GM19023 (cell line): ENCODE measurements at regions not wholly inside any gene's neighbourhood (a gene's known extent, or its start where the extent isn't known, plus 50 kb on each side); places are given as distances from the start of the nearest gene placed in this dataset.

Source experiments
- ATAC-seq: cut with Tn5 transposase; IDR thresholded peaks from one replicate; pipeline ENCODE4 v1.9.1; 2021; ENCODE audit warnings: mild to moderate bottlenecking, moderate library complexity; ENCODE audit not compliant: unreplicated experiment

- ATAC-seq: no peak
Observed at GRCh38 chr1:209400351-209401220, 182.9 kb upstream of the CAMK1G start.

- ATAC-seq: no peak
Observed at GRCh38 chr1:209402697-209403096, 180.8 kb upstream of the CAMK1G start.

- no peak for ATAC-seq
Observed at GRCh38 chr1:209403921-209404320, 179.6 kb upstream of the CAMK1G start.

GRCh38 chr1:209404577-209404976, 178.9 kb upstream of the CAMK1G start:
- ATAC-seq: no peak

- no peak for ATAC-seq
Observed at GRCh38 chr1:209405183-209405814, 178.2 kb upstream of the CAMK1G start.

GRCh38 chr1:209406168-209406567, 177.3 kb upstream of the CAMK1G start:
- ATAC-seq: no peak

- no peak for ATAC-seq
Observed at GRCh38 chr1:209406595-209406994, 176.9 kb upstream of the CAMK1G start.

GRCh38 chr1:209409780-209410179, 173.7 kb upstream of the CAMK1G start:
- ATAC-seq: no peak

- ATAC-seq: no peak
Observed at GRCh38 chr1:209411491-209411929, 172.0 kb upstream of the CAMK1G start.

- ATAC-seq: no peak
Observed at GRCh38 chr1:209412036-209412435, 171.5 kb upstream of the CAMK1G start.

- no peak for ATAC-seq
Observed at GRCh38 chr1:209412566-209412965, 170.9 kb upstream of the CAMK1G start.

- ATAC-seq: no peak
Observed at GRCh38 chr1:209413062-209413461, 170.5 kb upstream of the CAMK1G start.

- no peak for ATAC-seq
Observed at GRCh38 chr1:209414803-209415329, 168.6 kb upstream of the CAMK1G start.

GRCh38 chr1:209416039-209416438, 167.5 kb upstream of the CAMK1G start:
- ATAC-seq: no peak

- no peak for ATAC-seq
Observed at GRCh38 chr1:209416716-209417115, 166.8 kb upstream of the CAMK1G start.

GRCh38 chr1:209417761-209418160, 165.8 kb upstream of the CAMK1G start:
- no peak for ATAC-seq

- no peak for ATAC-seq
Observed at GRCh38 chr1:209420276-209420675, 163.2 kb upstream of the CAMK1G start.

GRCh38 chr1:209421186-209421585, 162.3 kb upstream of the CAMK1G start:
- ATAC-seq: no peak

GRCh38 chr1:209421978-209422680, 161.4 kb upstream of the CAMK1G start:
- ATAC-seq: no peak

GRCh38 chr1:209425959-209426358, 157.6 kb upstream of the CAMK1G start:
- no peak for ATAC-seq

GRCh38 chr1:209427277-209427676, 156.2 kb upstream of the CAMK1G start:
- no peak for ATAC-seq
